ENCODE measurements at regions not wholly inside any gene's neighbourhood (a gene's known extent, or its start where the extent isn't known, plus 50 kb on each side); places are given as distances from the start of the nearest gene placed in this dataset.

DNA sequence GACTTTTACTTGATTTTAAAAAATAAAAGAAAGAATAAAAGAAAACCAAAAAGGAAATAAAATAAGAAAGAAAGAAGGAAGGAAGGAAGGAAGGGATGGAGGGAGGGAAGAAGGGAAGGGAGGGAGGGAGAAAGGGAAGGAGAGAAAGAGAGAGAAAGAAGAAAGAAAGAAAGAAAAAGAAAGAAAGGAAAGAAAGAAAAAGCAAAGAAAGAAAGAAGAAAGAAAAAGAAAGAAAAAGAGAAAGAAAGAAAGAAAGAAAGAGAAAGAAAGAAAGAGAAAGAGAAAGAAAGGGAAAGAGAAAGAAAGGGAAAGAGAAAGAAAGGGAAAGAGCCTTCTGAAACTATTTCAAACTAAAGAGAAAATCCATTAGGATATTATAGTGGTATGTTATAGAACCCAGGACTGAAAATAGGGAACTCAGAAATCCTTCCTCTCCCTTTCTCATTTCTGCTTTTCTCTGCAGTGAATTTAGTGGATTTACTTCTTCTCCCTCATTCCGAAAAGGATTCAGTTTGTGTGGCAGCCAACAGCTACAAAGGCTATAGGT, 414.7 kb upstream of the CCNG1 start:
- TF ChIP-seq, protein P1, sequence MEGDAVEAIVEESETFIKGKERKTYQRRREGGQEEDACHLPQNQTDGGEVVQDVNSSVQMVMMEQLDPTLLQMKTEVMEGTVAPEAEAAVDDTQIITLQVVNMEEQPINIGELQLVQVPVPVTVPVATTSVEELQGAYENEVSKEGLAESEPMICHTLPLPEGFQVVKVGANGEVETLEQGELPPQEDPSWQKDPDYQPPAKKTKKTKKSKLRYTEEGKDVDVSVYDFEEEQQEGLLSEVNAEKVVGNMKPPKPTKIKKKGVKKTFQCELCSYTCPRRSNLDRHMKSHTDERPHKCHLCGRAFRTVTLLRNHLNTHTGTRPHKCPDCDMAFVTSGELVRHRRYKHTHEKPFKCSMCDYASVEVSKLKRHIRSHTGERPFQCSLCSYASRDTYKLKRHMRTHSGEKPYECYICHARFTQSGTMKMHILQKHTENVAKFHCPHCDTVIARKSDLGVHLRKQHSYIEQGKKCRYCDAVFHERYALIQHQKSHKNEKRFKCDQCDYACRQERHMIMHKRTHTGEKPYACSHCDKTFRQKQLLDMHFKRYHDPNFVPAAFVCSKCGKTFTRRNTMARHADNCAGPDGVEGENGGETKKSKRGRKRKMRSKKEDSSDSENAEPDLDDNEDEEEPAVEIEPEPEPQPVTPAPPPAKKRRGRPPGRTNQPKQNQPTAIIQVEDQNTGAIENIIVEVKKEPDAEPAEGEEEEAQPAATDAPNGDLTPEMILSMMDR (IDR thresholded peaks at IDR 0.05; ENCODE audit: low read length) = no peak
- TF ChIP-seq EZH2 (IDR thresholded peaks at IDR 0.05; ENCODE audit: borderline replicate concordance, low read length) = no peak

Measured in OCI-LY1 (cell line).